Gastroesophageal sphincter (tissue), 3 donors: ENCODE measurements at regions not wholly inside any gene's neighbourhood (a gene's known extent, or its start where the extent isn't known, plus 50 kb on each side); places are given as distances from the start of the nearest gene placed in this dataset.

ENCODE experiments used
- CTCF ChIP-seq, 4 experiments: fragments of 200-600 bp in 2 of 4; fragments of 450-650 bp in 2 of 4; sonication (generic) in 1 of 4; IDR thresholded peaks; one replicate each; pipeline ENCODE4 v1.5.1; 2017 to 2019; ENCODE audit warnings: antibody characterized with exemption in 4 of 4, mild to moderate bottlenecking in 2 of 4, moderate library complexity in 2 of 4
- EP300 ChIP-seq: sonication (generic); formaldehyde crosslinking; IDR thresholded peaks from one replicate; pipeline ENCODE4 v1.6.1; 2017; ENCODE audit warnings: antibody characterized with exemption, mild to moderate bottlenecking
- POLR2A ChIP-seq, 2 donors: fragments of 450-650 bp; IDR thresholded peaks; one replicate each; pipeline ENCODE4 v1.6.1; 2017; ENCODE audit warnings: antibody characterized with exemption in 2 of 2, mild to moderate bottlenecking in 2 of 2, moderate library complexity in 1 of 2
- POLR2AphosphoS5 ChIP-seq: sonication (generic); formaldehyde crosslinking; IDR thresholded peaks from one replicate; pipeline ENCODE4 v1.6.1; 2017; ENCODE audit warnings: antibody characterized with exemption

DNA sequence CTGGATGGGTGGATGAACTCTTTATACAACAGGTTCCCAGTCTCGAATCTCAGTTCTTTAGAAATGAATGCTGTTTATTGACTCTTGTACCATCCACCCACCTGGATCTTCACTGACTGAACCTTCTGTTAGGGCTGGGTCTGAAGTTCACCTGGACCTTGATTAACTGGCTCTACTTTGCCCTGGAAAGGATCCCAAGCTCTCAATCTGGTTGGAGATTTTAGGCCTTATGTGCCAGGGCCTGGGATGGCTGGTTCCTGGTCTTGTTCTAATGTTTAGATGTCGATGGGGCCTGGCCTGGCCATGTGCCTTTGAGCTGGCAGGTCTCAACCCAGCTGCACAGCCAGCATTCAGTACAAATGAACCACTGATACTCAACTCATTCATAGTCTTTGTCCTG, 76.5 kb upstream of the MED13L start:
- TF ChIP-seq CTCF (IDR thresholded peaks at IDR 0.05): no peak
- no peak for TF ChIP-seq POLR2A (IDR thresholded peaks at IDR 0.05)
- TF ChIP-seq POLR2AphosphoS5: no peak
- no peak for TF ChIP-seq EP300
